K562 (cell line): ENCODE measurements at regions not wholly inside any gene's neighbourhood (a gene's known extent, or its start where the extent isn't known, plus 50 kb on each side); places are given as distances from the start of the nearest gene placed in this dataset.

ENCODE experiments used
- ATAC-seq: fragments of 200-7000 bp; cut with Tn5 transposase; 3 replicates; pipeline ENCODE4 v1.9.1; 2020; ENCODE audit warnings: moderate library complexity
- BruUV-seq: library from RNA; stranded (reverse); fragments of 400-500 nt; replicated peaks from 2 replicates; lab custom pipeline; 2021; lab: Mats Ljungman, UMichigan
- CTCF ChIA-PET: fragments of 300-600 bp; formaldehyde crosslinking; extraction: SDS; loops from one replicate; lab custom pipeline; 2021; ENCODE audit warnings: low intra/inter-chr PET ratio; lab: Yijun Ruan, JAX
- POLR2A ChIA-PET: fragments of 300-600, 350-650 bp; sonication (Branson Sonifier 250); formaldehyde crosslinking; extraction: SDS; loops from one replicate; lab custom pipeline; 2021; ENCODE audit warnings: antibody characterized with exemption, inconsistent platforms; lab: Yijun Ruan, JAX
- DNase-seq, 4 experiments: peaks; one replicate each; pipeline versions ENCODE4 v3.0.0 to v3.0.0-alpha.2; 2011 to 2018; ENCODE audit warnings: low spot score in 3 of 4, mixed read lengths in 3 of 4; ENCODE audit errors: extremely low read depth in 1 of 4
- FAIRE-seq: peaks from 2 replicates; lab custom pipeline; 2011; peaks lifted over from hg19 to GRCh38; lab: Jason Lieb, UNC
- H2AFZ ChIP-seq: 2 replicates; pipeline ENCODE4 v1.6.0; 2011; ENCODE audit warnings: low read depth, low read length, control low read depth, inconsistent platforms
- H3K27ac ChIP-seq: fragments of 200-600 bp; 3 replicates; pipeline ENCODE4 v1.8.0; 2011; ENCODE audit warnings: low read depth, mild to moderate bottlenecking, control low read depth, inconsistent platforms, low read length, moderate library complexity, mixed read lengths; ENCODE audit errors: extremely low read depth
- H3K27me3 ChIP-seq, 2 experiments: fragments of 300-600 bp in 1 of 2; 2 replicates in 1 of 2; 3 replicates in 1 of 2; pipeline versions ENCODE4 v1.6.0 to v1.8.0; 2011; ENCODE audit warnings: inconsistent platforms in 2 of 2, low read length in 2 of 2, mild to moderate bottlenecking in 1 of 2, mixed read lengths in 1 of 2, moderate library complexity in 1 of 2; ENCODE audit not compliant: control insufficient read depth in 2 of 2, insufficient read depth in 2 of 2
- H3K36me3 ChIP-seq: fragments of 300-600 bp; 3 replicates; pipeline ENCODE4 v1.8.0; 2011; ENCODE audit warnings: mild to moderate bottlenecking, low read length, inconsistent platforms; ENCODE audit not compliant: control insufficient read depth, insufficient read depth
- H3K4me1 ChIP-seq, 2 experiments: fragments of 200-600 bp in 1 of 2; replicated peaks in 1 of 2; 2 replicates in 1 of 2; 3 replicates in 1 of 2; pipeline versions ENCODE4 v1.5.1 to v1.8.0; 2011; ENCODE audit warnings: inconsistent platforms in 2 of 2, low read length in 2 of 2, mild to moderate bottlenecking in 1 of 2, mixed read lengths in 1 of 2, moderate library complexity in 1 of 2; ENCODE audit not compliant: control insufficient read depth in 2 of 2, insufficient read depth in 2 of 2
- H3K4me2 ChIP-seq: 2 replicates; pipeline ENCODE4 v1.6.1; 2011; ENCODE audit warnings: low read length, control low read depth, inconsistent platforms, mixed read lengths; ENCODE audit not compliant: insufficient read depth
- H3K4me3 ChIP-seq: fragments of 200-600 bp; sonication (generic), shearing (Covaris generic); 2 replicates; pipeline ENCODE4 v1.5.1; 2016; ENCODE audit warnings: control low read depth, inconsistent platforms
- H3K79me2 ChIP-seq: fragments of 200-600 bp; 3 replicates; pipeline ENCODE4 v1.8.0; 2011; ENCODE audit warnings: low read length, inconsistent platforms; ENCODE audit not compliant: control insufficient read depth, insufficient read depth
- H3K9ac ChIP-seq, 2 experiments: 2 replicates each; pipeline versions ENCODE4 v1.6.0 to v1.6.1; 2011; ENCODE audit warnings: low read depth in 2 of 2, low read length in 2 of 2, control low read depth in 1 of 2, inconsistent platforms in 1 of 2, mild to moderate bottlenecking in 1 of 2, mixed read lengths in 1 of 2; ENCODE audit not compliant: insufficient read depth in 1 of 2
- H3K9me1 ChIP-seq: one replicate; pipeline ENCODE4 v1.6.0; 2011; ENCODE audit warnings: inconsistent platforms, mild to moderate bottlenecking, low read length, moderate library complexity; ENCODE audit not compliant: control insufficient read depth, insufficient read depth
- H3K9me3 ChIP-seq: replicated peaks from 2 replicates; pipeline ENCODE4 v1.5.1; 2011; ENCODE audit warnings: low read depth, low read length, inconsistent platforms; ENCODE audit not compliant: control insufficient read depth, insufficient read depth
- H4K20me1 ChIP-seq: replicated peaks from 2 replicates; pipeline ENCODE4 v1.6.1; 2011; ENCODE audit warnings: low read length, inconsistent platforms, mixed read lengths; ENCODE audit not compliant: control insufficient read depth, insufficient read depth
- ARNT ChIP-seq, 2 experiments: fragments of 450-650 bp; IDR thresholded peaks; 2 replicates each; pipeline ENCODE4 v1.6.1; 2016; ENCODE audit warnings: mild to moderate bottlenecking in 1 of 2
- ASH1L ChIP-seq: fragments of 450-650 bp; IDR thresholded peaks from 2 replicates; pipeline ENCODE4 v1.6.1; 2018; ENCODE audit warnings: borderline replicate concordance, mild to moderate bottlenecking, low read depth; ENCODE audit not compliant: partially characterized antibody
- BDP1 ChIP-seq: IDR thresholded peaks from 3 replicates; pipeline ENCODE4 v1.6.1; 2011; ENCODE audit not compliant: insufficient read length, insufficient read depth
- CBFB ChIP-seq: sonication (generic); formaldehyde crosslinking; IDR thresholded peaks from 2 replicates; pipeline ENCODE4 v1.4.0; 2020; ENCODE audit warnings: mild to moderate bottlenecking, missing genetic modification reagents
- ETS2 ChIP-seq: IDR thresholded peaks from 2 replicates; pipeline ENCODE4 v1.6.1; 2016; ENCODE audit warnings: borderline replicate concordance, missing genetic modification characterization, mild to moderate bottlenecking, moderate library complexity, missing compliant biosample characterization; ENCODE audit not compliant: poor library complexity, severe bottlenecking
- HDGF ChIP-seq: fragments of 450-650 bp; IDR thresholded peaks from 2 replicates; pipeline ENCODE4 v1.6.1; 2016
- HNRNPLL ChIP-seq: fragments of 200-400 bp; formaldehyde crosslinking; IDR thresholded peaks from 2 replicates; pipeline ENCODE4 v1.6.1; 2017; ENCODE audit warnings: low read length, low read depth, mild to moderate bottlenecking; ENCODE audit not compliant: poor library complexity, severe bottlenecking
- KAT7 ChIP-seq: sonication (generic); formaldehyde crosslinking; IDR thresholded peaks from 2 replicates; pipeline ENCODE4 v1.8.0; 2022; ENCODE audit warnings: missing genetic modification reagents, mild to moderate bottlenecking, borderline replicate concordance
- STAT5A ChIP-seq: IDR thresholded peaks from 2 replicates; pipeline ENCODE4 v1.6.1; 2012; ENCODE audit warnings: low read length, inconsistent platforms, borderline replicate concordance
- ZNF184 ChIP-seq: sonication (generic); formaldehyde crosslinking; IDR thresholded peaks from 2 replicates; pipeline ENCODE4 v1.5.0; 2020; ENCODE audit warnings: missing genetic modification reagents
- ZNF764 ChIP-seq: fragments of 250-450 bp; sonication (Bioruptor Pico); IDR thresholded peaks from 2 replicates; pipeline ENCODE4 v1.4.0; 2020; ENCODE audit warnings: low read depth, mild to moderate bottlenecking, moderate library complexity
- WGBS: fragments of 100-300 bp; shearing (Covaris generic); methylation state at CpG from one replicate; pipeline ENCODE4 v1.1.6; 2016; ENCODE audit warnings: low coverage, mixed read lengths; ENCODE audit not compliant: insufficient coverage; ENCODE audit errors: missing lambda C conversion rate; 5-methylcytosine and 5-hydroxymethylcytosine counted together
- in situ Hi-C: fragments of 300-500 bp; cut with MboI; formaldehyde crosslinking; loops from 4 replicates; pipeline ENCODE4 v1.15.0; 2018; ENCODE audit warnings: inconsistent platforms, mixed read lengths
- intact Hi-C: fragments of 100-400 bp; cut with micrococcal nuclease; formaldehyde crosslinking; loops from 2 replicates; pipeline ENCODE4 v1.14.2; 2022
- TF ChIP-seq, protein P1 (sequence below): sonication (generic); formaldehyde crosslinking; IDR thresholded peaks from 2 replicates; pipeline ENCODE4 v1.8.0; 2022; ENCODE audit warnings: mild to moderate bottlenecking, low read depth, missing genetic modification reagents
- TF ChIP-seq, protein P2 (sequence below): fragments of 250-450 bp; sonication (Bioruptor Pico); IDR thresholded peaks from 2 replicates; pipeline ENCODE4 v1.4.0; 2020; ENCODE audit warnings: mild to moderate bottlenecking, moderate library complexity, borderline replicate concordance
- TF ChIP-seq, protein P3 (sequence below): fragments of 450-650 bp; IDR thresholded peaks from 2 replicates; pipeline ENCODE4 v1.6.1; 2016; ENCODE audit warnings: low read depth, mild to moderate bottlenecking, moderate library complexity
- TF ChIP-seq, protein P4 (sequence below): fragments of 200-800 bp; sonication (Bioruptor generic); IDR thresholded peaks from 2 replicates; pipeline ENCODE4 v1.6.1; 2017; ENCODE audit warnings: missing genetic modification characterization, missing compliant biosample characterization

DNA sequence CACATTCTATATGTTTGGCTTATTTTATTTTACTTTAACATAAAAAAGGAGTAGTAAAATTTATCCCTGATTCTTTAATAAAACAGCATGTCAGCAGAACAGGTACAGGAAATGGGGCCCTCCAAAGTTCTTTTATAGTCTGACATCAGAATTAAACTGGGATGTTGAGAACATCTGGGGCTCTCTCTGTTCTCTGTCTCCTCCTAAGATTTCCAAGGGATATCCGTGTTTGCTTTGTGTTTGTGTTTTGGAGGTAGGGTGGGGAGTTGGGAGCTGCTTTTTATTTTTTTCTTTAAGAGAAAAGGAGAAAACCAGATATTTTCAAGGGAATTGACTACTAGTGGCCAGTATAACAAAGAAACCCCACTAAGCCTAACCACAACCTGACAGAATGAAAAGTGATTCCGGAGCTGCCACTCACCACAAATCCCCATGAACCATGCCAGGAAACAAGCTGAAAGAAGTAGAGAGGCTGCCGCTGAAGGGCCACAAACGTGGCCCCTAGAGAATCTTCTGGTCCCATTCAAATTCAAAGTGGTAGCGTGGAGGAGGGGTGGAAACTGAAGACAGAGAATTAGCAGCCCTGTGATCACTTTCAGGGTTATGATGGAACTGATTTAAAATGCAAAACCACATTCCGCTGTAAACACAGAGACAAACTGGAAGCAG, 369.6 kb upstream of the ADGRL2 start:
- Histone ChIP-seq H3K79me2 (no peaks in the 10 kb centered on the region), H3K4me3 (no peak overlapping the region), H3K4me2 (no peak overlapping the region), H3K9me1 (no peaks in the 10 kb centered on the region), H4K20me1 (no peaks in the 10 kb centered on the region), H3K9me3 (no peaks in the 10 kb centered on the region; the same call in 1 of the 2 replicates), H3K36me3 (no peaks in the 10 kb centered on the region), H3K27me3 (no peaks in the 10 kb centered on the region), H3K9ac (no peak overlapping the region), H3K4me1 (no peaks in the 10 kb centered on the region), H2AFZ (no peak overlapping the region), H3K27ac (no peak overlapping the region)
- no TSS peak for BruUV-seq
- no peak for ATAC-seq
- intact Hi-C loops (no loop called here), in situ Hi-C loops (no loop called here)
- no peak for FAIRE-seq
- WGBS = 1% methylated on average over 6 of the region's 6 CpGs
- ChIA-PET CTCF (no interaction called here), POLR2A (no interaction called here)
- no peak for DNase-seq
- no peak for TF ChIP-seq ARNT (IDR thresholded peaks at IDR 0.05)
- TF ChIP-seq STAT5A = no peak
- TF ChIP-seq, protein P1, sequence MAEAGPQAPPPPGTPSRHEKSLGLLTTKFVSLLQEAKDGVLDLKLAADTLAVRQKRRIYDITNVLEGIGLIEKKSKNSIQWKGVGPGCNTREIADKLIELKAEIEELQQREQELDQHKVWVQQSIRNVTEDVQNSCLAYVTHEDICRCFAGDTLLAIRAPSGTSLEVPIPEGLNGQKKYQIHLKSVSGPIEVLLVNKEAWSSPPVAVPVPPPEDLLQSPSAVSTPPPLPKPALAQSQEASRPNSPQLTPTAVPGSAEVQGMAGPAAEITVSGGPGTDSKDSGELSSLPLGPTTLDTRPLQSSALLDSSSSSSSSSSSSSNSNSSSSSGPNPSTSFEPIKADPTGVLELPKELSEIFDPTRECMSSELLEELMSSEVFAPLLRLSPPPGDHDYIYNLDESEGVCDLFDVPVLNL (CRISPR knock-in tag) = no peak
- TF ChIP-seq, protein P2, sequence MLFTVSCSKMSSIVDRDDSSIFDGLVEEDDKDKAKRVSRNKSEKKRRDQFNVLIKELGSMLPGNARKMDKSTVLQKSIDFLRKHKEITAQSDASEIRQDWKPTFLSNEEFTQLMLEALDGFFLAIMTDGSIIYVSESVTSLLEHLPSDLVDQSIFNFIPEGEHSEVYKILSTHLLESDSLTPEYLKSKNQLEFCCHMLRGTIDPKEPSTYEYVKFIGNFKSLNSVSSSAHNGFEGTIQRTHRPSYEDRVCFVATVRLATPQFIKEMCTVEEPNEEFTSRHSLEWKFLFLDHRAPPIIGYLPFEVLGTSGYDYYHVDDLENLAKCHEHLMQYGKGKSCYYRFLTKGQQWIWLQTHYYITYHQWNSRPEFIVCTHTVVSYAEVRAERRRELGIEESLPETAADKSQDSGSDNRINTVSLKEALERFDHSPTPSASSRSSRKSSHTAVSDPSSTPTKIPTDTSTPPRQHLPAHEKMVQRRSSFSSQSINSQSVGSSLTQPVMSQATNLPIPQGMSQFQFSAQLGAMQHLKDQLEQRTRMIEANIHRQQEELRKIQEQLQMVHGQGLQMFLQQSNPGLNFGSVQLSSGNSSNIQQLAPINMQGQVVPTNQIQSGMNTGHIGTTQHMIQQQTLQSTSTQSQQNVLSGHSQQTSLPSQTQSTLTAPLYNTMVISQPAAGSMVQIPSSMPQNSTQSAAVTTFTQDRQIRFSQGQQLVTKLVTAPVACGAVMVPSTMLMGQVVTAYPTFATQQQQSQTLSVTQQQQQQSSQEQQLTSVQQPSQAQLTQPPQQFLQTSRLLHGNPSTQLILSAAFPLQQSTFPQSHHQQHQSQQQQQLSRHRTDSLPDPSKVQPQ = no peak
- TF ChIP-seq ETS2 (tag) = no peak
- no peak for TF ChIP-seq ZNF184
- no peak for TF ChIP-seq BDP1
- no peak for TF ChIP-seq KAT7 (CRISPR knock-in tag)
- no peak for TF ChIP-seq ZNF764 (CRISPR knock-in tag)
- TF ChIP-seq HDGF = no peak
- TF ChIP-seq CBFB (CRISPR knock-in tag) = no peak
- TF ChIP-seq, protein P3, sequence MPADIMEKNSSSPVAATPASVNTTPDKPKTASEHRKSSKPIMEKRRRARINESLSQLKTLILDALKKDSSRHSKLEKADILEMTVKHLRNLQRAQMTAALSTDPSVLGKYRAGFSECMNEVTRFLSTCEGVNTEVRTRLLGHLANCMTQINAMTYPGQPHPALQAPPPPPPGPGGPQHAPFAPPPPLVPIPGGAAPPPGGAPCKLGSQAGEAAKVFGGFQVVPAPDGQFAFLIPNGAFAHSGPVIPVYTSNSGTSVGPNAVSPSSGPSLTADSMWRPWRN = no peak
- no peak for TF ChIP-seq HNRNPLL
- no peak for TF ChIP-seq ASH1L
- TF ChIP-seq, protein P4, sequence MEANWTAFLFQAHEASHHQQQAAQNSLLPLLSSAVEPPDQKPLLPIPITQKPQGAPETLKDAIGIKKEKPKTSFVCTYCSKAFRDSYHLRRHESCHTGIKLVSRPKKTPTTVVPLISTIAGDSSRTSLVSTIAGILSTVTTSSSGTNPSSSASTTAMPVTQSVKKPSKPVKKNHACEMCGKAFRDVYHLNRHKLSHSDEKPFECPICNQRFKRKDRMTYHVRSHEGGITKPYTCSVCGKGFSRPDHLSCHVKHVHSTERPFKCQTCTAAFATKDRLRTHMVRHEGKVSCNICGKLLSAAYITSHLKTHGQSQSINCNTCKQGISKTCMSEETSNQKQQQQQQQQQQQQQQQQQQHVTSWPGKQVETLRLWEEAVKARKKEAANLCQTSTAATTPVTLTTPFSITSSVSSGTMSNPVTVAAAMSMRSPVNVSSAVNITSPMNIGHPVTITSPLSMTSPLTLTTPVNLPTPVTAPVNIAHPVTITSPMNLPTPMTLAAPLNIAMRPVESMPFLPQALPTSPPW (CRISPR knock-in tag) = no peak
